Testis (tissue), 2 donors: ENCODE measurements at regions not wholly inside any gene's neighbourhood (a gene's known extent, or its start where the extent isn't known, plus 50 kb on each side); places are given as distances from the start of the nearest gene placed in this dataset.

Experiments used
- POLR2A ChIP-seq: fragments of 450-650 bp; IDR thresholded peaks from one replicate; pipeline ENCODE4 v1.6.1; 2017; ENCODE audit warnings: antibody characterized with exemption, mild to moderate bottlenecking, moderate library complexity
- TF ChIP-seq, protein P1 (sequence below), 3 experiments: fragments of 450-650 bp in 2 of 3; fragments of 200-600 bp in 1 of 3; sonication (generic) in 1 of 3; IDR thresholded peaks; one replicate each; pipeline ENCODE4 v1.5.1; 2016 to 2019; ENCODE audit warnings: antibody characterized with exemption in 3 of 3, mild to moderate bottlenecking in 2 of 3, moderate library complexity in 1 of 3

DNA sequence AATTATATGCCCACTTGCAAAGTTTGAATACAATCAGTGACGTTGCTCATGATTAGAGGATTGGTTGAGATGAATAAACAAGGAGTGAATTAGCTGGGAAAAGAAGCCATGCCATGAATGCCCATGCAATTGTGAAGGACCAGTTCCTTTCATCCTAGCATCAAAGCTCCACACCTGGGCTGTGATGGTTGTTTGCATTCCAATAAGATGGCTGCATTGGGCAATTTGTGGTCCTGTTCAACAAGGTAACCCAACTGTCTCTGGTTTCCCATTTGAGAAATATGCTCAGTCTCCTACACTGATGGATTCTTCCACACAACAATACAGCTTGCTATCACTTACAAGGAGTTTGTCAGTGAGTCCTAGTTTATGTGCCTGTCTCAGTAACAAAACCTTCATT lies 550.2 kb downstream of the STK39 start:
- TF ChIP-seq, protein P1, sequence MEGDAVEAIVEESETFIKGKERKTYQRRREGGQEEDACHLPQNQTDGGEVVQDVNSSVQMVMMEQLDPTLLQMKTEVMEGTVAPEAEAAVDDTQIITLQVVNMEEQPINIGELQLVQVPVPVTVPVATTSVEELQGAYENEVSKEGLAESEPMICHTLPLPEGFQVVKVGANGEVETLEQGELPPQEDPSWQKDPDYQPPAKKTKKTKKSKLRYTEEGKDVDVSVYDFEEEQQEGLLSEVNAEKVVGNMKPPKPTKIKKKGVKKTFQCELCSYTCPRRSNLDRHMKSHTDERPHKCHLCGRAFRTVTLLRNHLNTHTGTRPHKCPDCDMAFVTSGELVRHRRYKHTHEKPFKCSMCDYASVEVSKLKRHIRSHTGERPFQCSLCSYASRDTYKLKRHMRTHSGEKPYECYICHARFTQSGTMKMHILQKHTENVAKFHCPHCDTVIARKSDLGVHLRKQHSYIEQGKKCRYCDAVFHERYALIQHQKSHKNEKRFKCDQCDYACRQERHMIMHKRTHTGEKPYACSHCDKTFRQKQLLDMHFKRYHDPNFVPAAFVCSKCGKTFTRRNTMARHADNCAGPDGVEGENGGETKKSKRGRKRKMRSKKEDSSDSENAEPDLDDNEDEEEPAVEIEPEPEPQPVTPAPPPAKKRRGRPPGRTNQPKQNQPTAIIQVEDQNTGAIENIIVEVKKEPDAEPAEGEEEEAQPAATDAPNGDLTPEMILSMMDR (IDR thresholded peaks at IDR 0.05): no peak
- TF ChIP-seq POLR2A: no peak
